Stimulated activated CD4-positive, alpha-beta T cell treated with anti-CD3 and anti-CD28 coated beads, Interleukin-1b, Interleukin-23, amount 100 ng/mL, for 4 hours (primary cell): ENCODE measurements at regions not wholly inside any gene's neighbourhood (a gene's known extent, or its start where the extent isn't known, plus 50 kb on each side); places are given as distances from the start of the nearest gene placed in this dataset.
"Not testable (repeated sequence)": the region's sequence is repeated elsewhere in the genome, so short reads cannot be mapped to it uniquely, and the experiment has no call there.

Experiments used
- DNase-seq, 2 donors: peaks; one replicate each; pipeline ENCODE4 v3.0.0-alpha.2; 2020; ENCODE audit warnings: low read depth in 2 of 2

- no peak for DNase-seq
These were observed 205.1 kb downstream of the NUFIP1 start for GRCh38 chr13:44783994-44784707.

- DNase-seq: no peak
These were observed 204.6 kb upstream of the TSC22D1 start for GRCh38 chr13:44780591-44781280.

GRCh38 chr13:44778761-44779484 is 202.8 kb upstream of the TSC22D1 start:
- no peak for DNase-seq

- not testable (repeated sequence) for DNase-seq
These were observed 199.2 kb upstream of the TSC22D1 start for GRCh38 chr13:44775290-44775689.

GRCh38 chr13:44770951-44771350 is 194.8 kb upstream of the TSC22D1 start:
- DNase-seq: no peak

- no peak for DNase-seq
These were observed 193.6 kb upstream of the TSC22D1 start for GRCh38 chr13:44769686-44770085.

- peak in 1 of 2 donors; percentile 26 for DNase-seq
These were observed 192.8 kb upstream of the TSC22D1 start for GRCh38 chr13:44768775-44769581.

GRCh38 chr13:44768239-44768638 is 192.1 kb upstream of the TSC22D1 start:
- DNase-seq: peak in 1 of 2 donors; percentile 21

GRCh38 chr13:44765001-44765471 is 188.9 kb upstream of the TSC22D1 start:
- DNase-seq: no peak

GRCh38 chr13:44764302-44764692 is 188.2 kb upstream of the TSC22D1 start:
- DNase-seq: no peak

- no peak for DNase-seq
These were observed 187.6 kb upstream of the TSC22D1 start for GRCh38 chr13:44763615-44764301.

GRCh38 chr13:44762911-44763310 is 186.8 kb upstream of the TSC22D1 start:
- DNase-seq: no peak

GRCh38 chr13:44760434-44760833 is 184.3 kb upstream of the TSC22D1 start:
- DNase-seq: no peak

- no peak for DNase-seq
These were observed 183.5 kb upstream of the TSC22D1 start for GRCh38 chr13:44759384-44760360.

- DNase-seq: no peak
These were observed 182.7 kb upstream of the TSC22D1 start for GRCh38 chr13:44758630-44759383.

- no peak for DNase-seq
These were observed 181.5 kb upstream of the TSC22D1 start for GRCh38 chr13:44757671-44758070.

GRCh38 chr13:44756276-44756810 is 180.2 kb upstream of the TSC22D1 start:
- DNase-seq: no peak

GRCh38 chr13:44755872-44756271 is 179.7 kb upstream of the TSC22D1 start:
- no peak for DNase-seq

- DNase-seq: no peak
These were observed 176.0 kb upstream of the TSC22D1 start for GRCh38 chr13:44752164-44752563.
